ENCODE measurements at regions not wholly inside any gene's neighbourhood (a gene's known extent, or its start where the extent isn't known, plus 50 kb on each side); places are given as distances from the start of the nearest gene placed in this dataset.

DNA sequence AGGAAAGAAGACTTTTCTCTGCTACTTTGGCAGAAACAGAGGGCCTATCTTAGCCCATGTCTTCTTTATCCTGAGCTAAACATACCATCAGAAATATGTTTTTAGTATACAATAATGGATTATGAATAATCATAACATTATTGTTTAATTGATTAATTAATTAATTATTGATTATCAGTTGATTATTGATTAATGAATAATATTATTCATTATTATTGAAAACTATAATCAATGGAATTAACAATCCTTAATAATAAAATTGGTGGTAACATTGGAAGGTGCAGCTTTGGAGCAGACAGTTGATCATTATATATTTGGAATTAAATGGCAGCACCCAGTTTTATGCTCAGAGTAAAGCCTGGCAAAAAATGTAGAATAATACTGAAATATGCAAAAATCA, 655.9 kb upstream of the ARGLU1 start:
- no peak for DNase-seq

DNA sequence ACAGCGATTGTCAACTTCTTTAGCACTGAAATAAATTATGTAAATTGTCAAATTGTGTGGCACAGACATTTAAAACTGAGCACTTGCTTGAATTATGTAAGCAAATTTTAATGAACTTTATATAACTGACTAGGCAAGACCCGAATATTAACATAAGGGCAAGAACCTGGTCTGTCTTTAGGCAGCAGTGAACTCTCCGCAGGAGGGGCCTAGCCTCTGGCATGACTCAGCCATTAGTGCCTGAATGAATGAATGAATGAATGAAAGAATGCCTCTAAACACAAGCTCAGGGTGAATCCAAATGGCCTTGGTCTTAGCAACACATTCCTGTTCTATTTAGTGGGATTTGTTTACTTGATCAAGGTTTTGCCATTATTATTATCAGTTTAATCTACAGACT, 654.7 kb upstream of the ARGLU1 start:
- DNase-seq = no peak

DNA sequence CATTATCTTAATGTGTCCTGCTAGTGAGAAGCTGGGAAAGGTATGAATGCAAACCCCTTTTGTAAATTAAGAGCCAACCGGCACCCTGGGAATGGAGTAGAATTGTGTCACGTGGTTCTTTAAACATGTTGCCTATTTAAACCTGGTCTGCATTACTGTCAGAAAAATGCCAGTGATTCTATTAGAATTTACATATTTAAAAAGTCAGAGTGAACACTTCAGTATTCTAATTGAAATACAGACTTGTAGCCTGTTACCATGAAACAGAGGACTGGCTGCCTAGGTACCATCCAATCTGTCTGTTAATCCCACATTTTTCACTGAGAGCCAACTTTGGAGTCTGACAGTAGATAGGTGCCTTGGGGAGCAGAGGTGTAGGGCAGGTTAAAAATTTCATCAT, 652.3 kb upstream of the ARGLU1 start:
- no peak for DNase-seq

DNA sequence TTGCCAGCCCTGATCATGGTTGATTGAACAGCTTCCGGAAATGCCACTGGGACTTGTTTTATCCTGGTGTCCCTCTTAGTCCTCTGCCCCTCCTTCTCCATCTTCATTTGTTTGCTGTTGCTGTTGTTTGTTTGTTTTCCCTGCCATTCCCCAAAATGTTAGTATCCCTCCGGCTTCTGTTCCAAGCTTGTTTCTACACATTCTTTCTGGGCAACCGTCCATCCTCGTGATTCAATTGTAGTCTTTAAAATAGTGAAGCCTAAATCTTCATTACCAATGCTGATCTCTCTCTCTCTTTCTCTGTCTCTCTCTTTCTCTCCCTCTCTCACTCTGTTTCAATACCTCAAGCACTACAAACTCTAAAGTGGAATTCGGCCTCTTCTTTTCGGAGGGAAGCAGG, 649.3 kb upstream of the ARGLU1 start:
- DNase-seq = no peak

DNA sequence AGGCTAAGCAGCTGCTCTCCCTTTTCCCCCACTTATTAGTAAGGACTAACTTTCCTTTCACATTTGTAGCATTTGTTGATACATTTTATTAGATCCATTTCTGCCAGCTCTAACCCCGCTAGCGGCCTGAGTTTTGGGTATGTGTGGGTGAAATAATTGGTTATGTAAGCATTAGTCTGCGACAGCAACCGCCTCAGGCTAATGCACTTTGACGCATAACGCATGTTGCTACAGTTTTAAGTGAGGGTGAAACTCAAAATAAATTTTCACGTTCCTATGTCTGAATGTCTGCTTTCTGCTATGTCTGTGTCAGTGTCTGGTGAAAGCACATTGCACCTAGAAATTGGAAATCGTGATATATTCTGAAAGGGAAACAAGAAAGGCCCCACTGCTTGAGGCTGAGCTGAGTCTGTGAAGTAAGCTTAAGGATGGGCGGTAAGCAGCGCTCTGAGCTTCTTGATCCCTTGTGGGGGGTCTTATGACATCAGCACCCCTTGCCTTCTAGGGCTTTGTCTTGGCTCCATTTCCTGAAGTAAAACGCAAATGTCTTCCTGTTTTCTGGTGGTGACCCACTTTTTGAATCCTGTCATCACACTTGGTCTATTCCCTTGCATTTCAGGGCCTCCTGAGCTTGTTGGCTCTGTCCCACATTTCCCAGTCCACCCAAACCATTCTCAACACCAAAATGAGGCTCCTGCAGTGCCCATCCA, 648.3 kb upstream of the ARGLU1 start:
- DNase-seq = no peak

DNA sequence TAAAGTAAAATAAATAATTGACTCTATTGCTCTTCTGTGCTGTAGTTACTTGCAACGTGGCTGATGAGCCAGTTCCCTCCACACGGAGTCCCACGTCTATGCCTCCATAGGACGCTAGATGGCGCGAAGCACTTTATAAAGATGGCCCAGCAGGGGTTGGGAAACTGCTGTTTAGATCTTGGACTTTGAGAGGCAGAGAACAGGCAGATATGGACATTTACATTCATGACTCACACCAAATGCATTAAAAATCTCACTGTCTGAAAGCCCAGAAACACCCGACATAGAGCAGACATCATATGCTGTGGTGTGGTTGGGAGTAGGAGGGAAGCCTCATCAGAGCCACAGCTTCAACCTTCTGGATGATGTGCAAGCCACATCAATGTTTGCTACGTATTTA, 643.1 kb upstream of the ARGLU1 start:
- DNase-seq = peak in 2 of 4 experiments; percentile 4 to 10

DNA sequence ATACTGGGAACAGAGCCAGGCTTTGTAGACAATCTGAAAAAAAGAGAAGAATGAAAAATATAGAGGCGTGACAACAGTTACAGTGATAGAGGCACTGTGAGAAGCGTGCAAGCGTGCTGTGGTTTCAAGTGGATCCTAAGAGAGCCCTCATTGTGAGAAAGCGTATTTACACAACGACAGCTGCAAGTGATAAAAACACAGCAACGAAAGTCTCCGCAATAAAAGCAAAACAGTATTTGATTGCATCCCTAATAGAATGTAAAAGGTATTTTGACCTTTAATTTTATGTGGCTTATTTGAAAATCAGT, 642.7 kb upstream of the ARGLU1 start:
- DNase-seq = no peak

DNA sequence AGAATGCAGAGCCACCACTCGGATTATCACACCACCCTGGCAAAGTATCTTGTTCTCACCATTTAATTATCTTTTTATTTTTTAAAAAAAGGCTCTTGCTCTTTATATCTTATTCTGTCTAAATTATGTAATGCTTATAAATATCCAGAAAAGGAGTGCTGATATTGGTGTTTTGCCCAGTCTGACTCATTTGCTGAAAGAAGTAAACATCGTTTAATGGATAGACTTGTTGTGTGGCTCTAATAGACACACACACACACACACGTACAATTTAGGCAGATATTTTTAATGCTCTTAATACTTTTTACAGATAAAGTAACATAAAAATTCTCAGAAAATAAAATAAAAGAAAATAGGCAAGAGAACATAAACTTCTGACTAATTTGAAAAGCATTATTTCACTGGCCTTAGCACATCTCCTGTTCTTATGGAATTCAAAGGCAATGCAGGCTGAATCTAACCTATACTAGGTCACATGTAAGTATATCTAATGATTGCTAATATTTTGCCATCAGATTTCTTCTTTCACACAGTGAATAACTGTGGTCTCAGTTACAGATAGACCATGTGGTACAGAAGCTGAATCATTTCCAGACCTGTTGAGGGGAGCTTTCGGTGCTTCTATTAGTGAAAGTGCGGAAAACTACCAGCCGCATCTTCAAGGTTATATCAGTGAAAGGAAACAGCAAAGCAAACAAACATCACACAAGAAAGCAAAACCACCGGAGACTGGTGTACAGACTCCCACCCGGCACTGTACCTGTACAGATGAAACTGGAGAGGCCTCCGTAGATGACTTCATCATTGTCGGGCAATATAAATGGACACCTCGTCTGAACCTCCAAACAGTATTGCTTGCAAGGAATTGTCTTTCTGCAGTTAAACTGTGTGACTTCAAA, 642.1 kb upstream of the ARGLU1 start:
- DNase-seq = no peak

DNA sequence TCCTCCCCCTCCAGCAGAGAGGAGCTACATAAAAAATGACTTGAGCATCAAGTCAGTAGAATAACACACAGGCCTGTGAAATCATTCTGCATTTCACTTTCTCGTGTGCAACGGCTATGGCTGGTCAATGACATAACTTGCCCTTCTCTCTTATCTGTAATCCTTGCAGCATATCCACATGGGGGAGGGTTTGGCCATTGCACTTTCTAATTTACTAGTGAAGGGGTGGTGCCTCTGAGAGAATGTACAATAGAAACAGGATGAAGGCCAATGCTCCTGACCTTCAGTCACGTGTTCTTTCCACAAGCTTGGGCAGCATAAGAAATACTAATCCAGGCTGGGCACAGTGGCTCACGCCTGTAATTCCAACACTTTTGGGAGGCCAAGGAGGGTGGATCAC, 641.0 kb upstream of the ARGLU1 start:
- DNase-seq = no peak

DNA sequence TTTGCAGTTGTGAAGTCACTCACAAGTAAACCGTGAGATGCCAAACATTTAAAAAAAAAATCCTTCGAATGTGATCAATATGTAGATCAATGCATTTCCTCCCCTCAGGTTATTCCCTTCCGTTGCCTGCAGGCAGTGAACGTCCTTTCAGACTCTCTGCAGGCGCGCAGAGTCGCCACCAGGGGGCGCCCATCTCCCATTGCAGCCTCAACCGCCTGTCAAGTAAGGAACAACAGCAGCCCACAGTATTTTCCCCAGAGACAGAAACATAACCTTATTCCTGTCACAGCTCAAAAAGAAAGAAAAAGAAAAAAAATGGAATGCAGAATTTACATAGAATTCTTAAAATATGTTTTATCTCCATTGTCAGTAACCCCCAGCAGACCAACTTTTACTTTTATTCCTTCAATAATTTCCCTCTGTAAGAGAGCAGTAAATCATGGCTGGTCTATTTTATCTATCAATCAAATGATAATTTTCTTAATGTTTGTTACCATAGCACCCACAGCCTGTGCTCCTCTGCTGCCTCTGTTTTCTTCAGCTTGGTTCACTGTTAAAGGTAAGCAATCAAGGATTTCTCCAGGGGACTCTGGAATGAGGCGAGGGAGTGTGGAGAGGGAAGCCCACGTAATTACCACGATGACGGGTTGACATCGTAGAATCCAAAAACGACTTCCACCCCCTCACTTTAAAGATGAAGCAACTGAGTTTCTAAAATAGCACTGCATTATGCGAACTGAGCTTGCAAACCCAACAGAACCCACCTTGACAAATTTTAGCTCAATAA, 637.6 kb upstream of the ARGLU1 start:
- DNase-seq = peak; percentile 13 to 37 (median 20)

DNA sequence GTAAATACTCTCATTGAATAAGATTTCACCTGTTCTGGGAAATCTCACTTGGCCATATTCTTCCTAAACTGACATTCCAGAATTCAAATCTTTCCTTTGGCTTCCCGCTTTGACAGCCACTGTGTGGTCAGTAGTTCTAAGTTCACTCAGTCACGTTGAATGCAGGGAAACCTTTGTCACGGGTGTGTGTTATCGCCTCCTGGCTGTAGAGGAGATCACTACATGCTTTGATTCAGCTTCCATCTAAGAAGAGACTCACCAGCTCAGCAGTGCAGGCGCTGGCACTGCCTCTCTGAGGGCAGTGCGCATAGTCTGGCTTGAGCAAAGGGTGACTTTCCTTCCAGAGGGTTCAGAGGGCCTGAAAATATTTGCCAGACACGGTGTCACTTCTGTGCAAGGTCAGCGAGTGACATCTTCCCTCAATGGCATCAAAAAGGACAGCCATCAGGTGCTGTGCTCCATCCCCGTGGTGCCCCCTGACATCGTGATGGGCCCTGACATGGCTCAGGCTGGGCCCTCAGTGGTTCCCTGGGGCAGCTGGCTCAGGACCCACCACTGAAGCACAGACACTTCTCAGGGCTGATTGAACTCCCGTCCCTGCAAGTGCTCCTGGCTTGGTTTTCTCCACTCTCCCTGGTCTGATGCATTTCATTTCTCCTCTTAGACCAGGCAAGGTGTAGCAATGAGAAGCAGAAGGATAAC, 635.4 kb upstream of the ARGLU1 start:
- no peak for DNase-seq

DNA sequence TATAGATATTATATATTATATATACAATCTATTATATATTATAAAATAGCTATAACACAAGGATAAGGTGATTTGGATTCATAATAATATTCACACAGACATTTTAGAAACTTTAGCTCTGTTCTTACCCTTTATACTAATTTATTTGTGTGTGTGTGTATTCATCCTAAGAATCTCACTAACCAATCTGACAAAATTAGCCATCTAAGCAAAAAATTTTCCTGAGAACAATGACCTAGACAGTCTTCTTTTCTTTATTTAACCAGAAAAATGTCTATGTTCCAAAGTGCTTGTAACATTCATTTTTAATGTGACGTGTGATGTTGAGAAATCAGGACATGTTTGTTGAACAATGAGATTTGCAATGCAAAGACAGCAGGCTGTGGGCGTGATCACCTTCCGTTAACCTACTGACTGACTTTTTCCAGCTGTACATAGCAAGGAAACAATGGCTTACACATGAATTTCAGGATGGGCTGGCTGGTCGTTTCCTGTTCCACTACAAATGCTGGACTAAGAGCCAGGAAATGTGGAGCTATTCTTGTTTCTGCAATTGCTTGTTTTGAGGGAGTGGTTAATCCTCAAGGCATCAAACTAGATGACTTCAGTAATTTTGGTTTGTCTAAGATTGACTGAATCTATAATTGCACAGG, 634.6 kb upstream of the ARGLU1 start:
- DNase-seq = no peak

DNA sequence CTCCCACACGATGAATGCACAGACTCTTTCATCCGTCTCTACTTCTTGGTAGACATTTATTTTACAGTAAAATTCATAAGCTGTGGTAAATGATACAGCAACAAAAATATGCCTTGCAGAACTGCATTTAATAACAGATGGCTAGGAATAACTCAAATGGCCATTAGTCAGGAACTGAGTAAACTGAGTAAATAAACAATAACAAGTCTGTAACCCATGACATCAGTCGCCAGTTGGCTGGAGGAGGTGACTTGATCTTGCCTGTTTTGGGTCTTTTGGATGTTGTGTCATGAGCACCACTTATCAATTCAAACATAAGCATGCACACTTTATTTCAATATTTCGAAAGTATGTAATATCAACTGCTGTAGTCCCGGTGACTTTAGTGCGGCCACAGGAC, 632.6 kb upstream of the ARGLU1 start:
- DNase-seq = no peak

DNA sequence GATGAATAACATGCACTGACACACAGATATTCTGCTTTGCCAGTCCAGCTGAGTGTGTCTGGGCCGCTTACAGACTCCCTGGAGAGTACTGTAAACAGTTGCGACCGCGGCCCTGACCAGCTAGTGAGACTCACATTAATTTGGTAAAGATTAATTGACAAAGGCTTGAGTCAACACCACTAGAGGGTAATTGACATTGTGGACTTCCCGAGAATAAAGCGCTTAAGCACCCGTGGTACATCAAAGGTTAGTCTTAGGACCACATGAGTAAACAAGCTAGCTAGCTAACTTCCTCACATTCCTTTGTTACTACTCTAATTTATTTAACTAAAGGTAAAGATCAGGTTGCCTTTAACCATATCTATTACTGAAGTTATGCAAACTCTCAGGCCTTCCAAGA, 624.4 kb upstream of the ARGLU1 start:
- no peak for DNase-seq

DNA sequence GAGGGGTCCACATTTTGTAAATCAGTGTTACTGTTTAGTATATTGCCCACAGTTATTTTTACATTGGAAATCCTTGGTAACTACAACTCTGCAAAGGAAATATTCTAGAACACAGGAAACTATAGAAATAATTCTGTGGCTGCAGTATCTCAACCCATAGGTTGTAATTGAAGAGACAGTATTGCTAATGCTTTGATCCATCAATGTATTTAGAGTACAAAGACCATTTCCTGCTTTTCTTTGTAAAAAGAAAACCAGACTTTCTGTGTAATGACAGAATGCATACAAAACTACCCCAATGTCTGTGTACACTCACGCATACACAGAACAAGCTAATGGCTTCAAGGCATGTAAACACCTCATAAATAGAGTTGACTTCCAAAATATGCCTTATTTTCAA, 622.1 kb upstream of the ARGLU1 start:
- no peak for DNase-seq

DNA sequence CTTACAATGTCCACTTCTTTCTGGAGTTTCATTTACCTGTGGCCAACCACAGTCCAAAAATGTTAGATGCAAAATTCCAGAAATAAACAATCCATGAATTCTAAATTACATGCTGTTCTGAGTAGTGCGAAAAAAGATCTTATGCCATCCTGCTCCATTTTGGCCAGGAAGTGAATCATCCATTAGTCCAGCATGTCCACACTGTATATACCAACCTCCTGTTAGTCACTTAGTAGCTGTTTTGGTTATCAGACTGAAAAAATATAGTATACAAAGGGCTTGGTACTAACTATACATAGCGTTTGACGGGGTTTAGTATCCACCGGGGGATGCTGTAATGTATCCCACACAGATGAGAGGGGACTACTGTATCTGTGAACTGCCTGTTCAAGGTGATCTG, 618.0 kb upstream of the ARGLU1 start:
- DNase-seq = no peak

DNA sequence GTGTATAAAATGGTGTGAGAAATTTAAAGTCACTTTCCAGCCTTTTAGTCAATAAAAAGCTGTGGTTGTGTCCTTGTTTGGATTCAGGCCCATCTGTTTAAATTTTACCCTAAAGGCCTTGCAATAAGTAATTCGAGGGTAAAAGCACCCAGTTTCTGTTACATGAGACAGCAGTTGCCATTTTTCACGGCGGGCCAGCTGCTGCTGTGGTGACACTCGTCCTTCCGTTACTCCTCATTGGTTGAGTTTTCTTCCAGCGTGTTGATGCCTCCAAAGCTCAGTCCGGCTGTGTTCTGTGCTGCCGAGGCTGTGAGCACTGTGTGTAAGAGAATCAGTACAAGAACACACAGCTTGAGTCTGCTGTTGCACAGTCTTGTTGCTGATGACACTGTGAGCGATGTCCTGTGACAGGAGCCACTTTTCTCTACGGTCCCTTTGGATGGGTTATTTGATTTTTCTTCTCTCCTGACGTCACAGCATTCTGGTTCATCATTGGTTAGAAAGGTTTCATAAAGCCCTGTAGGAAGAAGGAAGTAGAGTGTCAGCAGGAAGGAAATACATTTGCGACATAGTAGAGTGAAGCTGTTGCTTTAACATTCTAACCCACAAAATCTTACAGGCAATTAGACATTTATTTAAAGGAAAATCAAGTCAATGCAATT, 602.5 kb upstream of the ARGLU1 start:
- DNase-seq = no peak

DNA sequence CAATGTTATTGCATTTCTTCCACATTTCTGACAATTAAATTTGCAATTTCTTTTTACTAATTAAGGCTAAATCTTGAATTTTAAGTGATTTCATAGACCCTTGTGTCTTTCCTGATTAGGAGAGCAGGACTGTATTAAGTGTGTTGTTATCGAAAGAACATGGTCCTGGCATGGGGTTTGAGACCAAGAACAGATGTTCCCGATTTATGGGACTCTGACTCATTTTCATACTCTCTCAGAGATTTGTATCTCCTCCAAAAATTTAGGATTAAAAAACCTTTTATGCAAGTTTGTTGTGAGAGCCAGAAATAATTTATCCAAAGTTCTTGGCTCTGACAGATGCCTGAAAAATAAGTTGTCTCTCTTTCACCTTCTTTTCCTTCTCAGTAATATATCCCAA, 589.3 kb upstream of the ARGLU1 start:
- no peak for DNase-seq

DNA sequence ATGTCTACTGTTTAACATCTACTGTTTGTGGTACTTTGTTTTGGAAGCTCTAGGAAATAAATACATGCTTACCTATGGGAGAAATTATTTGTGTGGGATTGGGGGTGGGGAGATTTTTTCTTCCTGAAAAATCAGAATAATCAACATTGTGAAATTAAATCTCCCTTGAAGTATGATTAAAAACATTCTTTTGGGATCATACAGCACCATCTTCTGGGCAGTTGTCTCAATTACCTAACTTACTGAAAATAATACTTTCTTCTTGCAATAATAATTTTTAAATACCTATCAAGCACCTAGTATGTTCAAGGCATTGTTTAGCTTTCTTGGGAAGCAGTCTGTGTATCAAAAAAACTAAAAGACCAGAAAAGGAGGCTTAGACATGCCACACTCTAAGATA, 576.5 kb upstream of the ARGLU1 start:
- no peak for DNase-seq

DNA sequence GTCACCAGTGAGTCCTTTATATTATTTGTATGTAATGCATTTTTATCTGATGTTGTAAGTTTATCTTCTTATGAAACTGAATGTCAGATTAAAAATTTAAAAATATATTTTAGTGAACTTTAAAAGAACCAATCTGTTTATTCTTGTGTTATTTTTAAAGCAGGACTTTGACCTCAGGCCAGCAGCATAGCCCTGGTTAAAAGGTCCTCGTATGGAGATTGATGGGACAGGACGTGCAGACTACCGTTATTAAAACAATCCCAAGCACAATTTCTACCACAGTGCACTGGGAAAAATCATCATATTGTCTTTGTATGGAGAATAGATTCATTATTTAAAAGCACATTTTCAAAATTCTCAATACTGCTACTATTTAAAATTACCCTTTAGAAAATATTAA, 573.8 kb upstream of the ARGLU1 start:
- no peak for DNase-seq

DNA sequence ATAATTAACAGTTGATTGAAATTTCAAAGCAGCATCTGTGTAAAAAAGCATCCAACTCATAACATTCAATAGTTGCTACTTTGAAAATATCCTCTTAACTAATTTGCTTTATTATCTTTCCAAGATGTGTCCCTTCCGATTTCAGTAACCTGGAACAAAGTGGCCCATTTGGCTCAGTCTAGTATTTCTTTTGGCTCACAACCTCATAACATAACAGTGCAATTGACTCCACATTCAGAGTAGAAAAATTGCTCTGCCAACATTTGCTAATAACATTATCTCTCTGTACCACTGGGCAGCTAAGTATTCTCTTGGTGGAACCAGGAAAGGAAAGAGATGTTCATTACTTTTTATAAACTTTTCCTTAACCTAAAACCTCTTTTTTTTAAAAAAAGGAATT, 571.1 kb upstream of the ARGLU1 start:
- no peak for DNase-seq

DNA sequence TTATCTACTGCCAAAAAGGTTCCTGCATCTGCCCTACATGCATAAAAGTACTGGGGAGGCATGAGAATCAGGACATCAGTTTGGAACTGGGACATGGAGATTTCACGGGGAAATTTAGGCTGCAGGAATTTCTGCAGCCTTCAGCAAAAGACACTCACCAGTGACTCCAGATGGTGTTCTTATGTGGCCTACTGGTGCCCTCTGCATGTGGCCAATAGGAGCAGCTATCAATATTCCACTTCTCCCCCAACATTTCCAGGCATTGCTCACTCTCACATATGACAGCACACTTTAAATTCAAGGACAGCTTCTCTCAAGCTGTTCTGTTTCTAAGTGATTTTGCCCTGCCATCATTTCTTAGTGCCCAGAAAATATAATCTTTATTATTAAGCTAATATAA, 570.5 kb upstream of the ARGLU1 start:
- DNase-seq = no peak

All from activated naive CD4-positive, alpha-beta T cell (primary cell).